GM18861 (cell line): ENCODE measurements at regions not wholly inside any gene's neighbourhood (a gene's known extent, or its start where the extent isn't known, plus 50 kb on each side); places are given as distances from the start of the nearest gene placed in this dataset.

Experiments
- ATAC-seq: cut with Tn5 transposase; IDR thresholded peaks from one replicate; pipeline ENCODE4 v1.9.1; 2021; ENCODE audit not compliant: unreplicated experiment

DNA sequence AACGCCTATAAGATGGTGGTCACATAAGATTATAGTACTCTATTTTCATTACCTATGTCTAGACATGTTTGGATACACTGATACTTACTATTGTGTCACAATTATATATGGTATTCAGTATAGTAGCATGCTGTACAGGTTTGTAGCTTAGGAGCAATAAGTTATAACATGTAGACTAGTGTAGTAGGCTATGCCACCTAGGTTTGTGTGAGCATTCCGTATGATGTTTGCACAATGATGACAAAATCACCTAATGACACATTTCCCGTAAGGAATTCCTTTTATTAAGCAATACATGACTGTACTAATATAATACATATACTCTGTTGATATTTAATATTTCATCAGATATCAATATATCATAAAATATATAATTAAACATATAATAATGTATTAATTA is 540.7 kb downstream of the BMP2 start:
- ATAC-seq = no peak

- no peak for ATAC-seq
Measured at GRCh38 chr20:7313047-7313446, 545.6 kb downstream of the BMP2 start.

DNA sequence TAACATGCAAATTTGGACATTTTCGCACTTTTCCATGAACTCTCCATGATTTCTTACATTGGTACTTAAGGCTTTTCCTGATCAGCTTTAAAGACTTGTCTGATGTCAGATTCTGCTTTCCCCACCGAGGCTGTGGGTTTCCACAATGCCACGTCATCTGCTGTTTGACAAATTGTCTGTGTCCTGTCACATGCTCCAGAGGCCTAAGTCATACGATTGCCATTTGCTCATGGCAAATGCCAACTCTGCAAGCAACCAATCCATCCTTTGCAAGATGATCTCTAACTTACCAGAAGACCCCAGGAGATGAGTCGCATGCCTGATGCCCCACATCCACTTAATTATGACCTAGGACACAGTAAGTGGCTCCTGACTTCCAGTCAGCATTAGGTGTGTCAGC is 556.5 kb downstream of the BMP2 start:
- no peak for ATAC-seq

- no peak for ATAC-seq
Measured at GRCh38 chr20:7327810-7328209, 560.3 kb downstream of the BMP2 start.

- no peak for ATAC-seq
Measured at GRCh38 chr20:7330850-7331249, 563.4 kb downstream of the BMP2 start.

- ATAC-seq = no peak
Measured at GRCh38 chr20:7332169-7332568, 564.7 kb downstream of the BMP2 start.

DNA sequence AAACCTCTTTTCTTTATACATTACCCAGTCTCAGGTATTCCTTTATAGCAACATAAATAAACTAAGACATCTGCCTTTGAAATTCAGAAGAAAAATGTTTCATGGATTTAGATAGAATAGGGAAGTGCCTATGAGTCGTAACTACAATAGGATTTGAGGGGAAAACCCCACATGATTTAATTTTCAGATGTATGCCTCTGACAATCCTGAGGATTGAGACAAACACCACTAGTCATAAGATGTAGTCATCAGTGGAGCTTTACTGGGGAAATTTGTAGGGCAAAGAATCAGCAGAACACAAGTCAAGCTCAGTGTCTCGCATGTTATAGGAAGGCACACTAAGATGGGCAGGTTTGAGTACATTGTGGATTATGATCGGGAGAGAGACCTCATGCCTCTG is 566.4 kb downstream of the BMP2 start:
- ATAC-seq = no peak

GRCh38 chr20:7346026-7346425 is 578.5 kb downstream of the BMP2 start:
- no peak for ATAC-seq

DNA sequence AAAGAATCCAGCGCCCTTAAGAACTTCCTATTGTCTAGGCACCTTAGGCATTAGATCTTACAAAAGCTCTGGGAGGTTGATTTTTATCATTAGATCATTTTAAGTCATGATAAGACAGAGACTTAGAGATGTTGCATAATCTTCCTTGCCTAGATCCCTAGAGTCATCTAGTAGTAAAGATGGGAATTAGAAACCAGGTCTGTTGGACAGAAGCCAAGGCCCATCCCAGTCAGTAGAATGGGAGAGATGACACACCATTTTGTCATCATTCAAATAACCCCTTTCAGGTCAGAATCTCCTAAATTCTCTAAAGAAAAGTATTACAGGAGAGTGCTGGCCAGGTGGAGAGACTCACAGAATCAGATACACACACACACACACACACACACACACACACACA is 579.1 kb downstream of the BMP2 start:
- no peak for ATAC-seq

- no peak for ATAC-seq
Measured at GRCh38 chr20:7347409-7347808, 579.9 kb downstream of the BMP2 start.

GRCh38 chr20:7348253-7348652 is 580.8 kb downstream of the BMP2 start:
- no peak for ATAC-seq

- ATAC-seq = no peak
Measured at GRCh38 chr20:7352165-7352564, 584.7 kb downstream of the BMP2 start.

DNA sequence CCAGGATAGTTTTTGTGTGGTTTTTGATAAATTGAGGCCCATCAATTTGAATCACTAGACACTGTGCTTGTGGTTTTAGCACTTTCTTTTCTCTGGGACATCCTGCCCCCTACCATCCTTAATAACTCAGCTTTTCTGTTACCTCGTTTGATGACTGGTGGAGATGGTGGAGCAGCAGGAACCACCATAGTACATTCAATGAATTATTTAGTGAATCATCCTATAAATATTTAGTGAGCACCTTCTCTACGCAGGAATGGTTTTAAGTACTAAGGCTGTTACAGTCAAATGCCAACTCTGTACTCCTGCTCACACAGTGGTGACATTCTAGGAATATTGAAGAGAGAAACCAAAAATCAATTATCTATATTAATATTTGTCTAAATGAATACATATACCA is 585.2 kb downstream of the HAO1 start:
- no peak for ATAC-seq

DNA sequence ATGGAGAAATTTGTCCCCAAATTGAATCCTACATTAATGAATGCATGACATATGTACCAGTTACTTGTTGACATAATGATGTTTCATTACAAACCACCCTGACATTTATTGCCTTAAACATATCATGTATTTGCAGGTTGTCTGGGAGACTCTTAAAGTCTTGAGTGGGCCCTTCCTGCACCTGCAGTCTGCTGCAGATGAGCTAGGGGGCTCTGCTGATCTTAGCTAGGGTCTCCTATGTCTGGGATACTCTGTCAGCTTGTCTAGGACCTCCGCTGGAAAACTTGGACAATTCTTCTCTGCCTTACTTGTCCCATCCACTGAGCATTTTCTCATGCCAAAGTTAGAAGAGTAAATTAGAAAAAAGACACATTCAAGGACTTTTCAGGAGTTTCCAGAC is 581.6 kb downstream of the HAO1 start:
- ATAC-seq = no peak

- ATAC-seq = no peak
Measured at GRCh38 chr20:7359739-7360138, 580.5 kb downstream of the HAO1 start.

DNA sequence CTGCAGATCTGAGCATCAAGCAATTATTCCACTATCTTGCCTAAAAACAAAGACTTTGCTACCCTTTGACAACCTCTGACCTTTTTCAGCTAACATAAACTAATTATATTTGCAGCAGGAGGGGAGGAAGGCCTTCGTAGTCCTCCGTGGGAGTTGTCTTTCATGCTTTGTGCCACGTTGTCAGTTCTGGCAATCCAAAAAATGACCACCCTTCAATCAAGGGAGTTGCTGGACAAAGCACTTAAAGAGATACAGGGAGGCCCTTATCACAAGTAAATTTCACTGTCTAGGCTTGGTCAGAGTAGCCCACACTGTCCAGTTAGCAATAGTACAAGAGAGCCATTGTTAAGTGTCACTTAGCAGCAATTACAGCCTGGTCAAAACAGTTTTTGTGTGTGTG is 578.9 kb downstream of the HAO1 start:
- no peak for ATAC-seq

DNA sequence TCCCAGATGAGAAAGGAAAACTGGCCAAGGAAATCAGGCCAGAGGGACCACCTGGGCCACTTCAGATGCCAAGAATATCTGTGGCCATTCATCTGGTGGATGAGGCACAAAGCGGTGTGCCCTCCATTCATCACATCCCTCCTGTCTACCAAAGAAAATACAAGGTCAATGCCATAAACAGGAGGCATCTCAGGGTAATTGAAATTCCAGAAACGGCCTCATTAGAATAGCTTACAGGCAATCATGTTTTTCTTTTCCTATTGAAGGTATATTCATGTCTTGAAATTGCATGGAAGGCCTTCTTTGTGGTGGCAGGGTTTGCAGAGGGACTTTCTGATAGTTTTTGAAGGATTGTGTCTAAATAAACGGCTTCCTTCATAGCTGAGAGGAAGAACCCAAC is 578.3 kb downstream of the HAO1 start:
- no peak for ATAC-seq

DNA sequence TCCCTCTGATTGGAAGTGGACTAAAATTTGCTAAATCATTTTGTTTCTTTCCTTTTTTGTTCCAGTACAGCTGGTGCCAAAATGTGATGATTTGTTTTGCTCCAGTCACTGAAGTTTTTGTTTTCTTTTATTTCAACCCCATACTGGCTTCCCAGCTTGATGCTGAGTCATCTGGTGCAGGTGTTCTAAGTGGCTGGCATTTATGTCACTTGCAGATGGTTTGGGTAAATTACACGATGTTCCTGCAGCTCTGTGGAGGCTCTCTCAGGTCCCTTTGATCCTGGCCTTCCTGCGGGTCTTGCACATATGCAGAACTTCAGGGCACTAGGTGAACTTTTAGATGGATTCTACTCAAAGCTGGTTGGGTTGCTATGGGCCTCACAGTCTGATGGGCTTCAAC is 577.7 kb downstream of the HAO1 start:
- ATAC-seq = no peak

DNA sequence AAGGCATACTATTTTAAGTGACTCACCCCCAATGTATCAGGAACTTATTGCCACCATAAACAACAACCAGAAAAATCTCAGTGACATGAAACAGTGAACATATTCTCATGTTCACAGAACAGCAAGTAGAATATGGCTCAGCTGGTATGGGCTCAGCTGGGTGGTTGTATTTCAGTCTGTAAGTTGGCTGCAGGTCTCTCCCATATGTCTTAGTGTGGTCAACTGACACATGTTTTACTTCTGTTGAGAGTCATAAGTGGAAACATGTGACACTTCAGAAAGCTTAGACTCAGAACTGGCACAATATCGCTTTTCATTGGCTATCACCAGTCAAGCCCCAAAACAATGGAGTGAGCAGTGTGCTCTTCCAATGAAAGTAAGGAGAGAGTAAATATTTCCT is 574.1 kb downstream of the HAO1 start:
- ATAC-seq = no peak

DNA sequence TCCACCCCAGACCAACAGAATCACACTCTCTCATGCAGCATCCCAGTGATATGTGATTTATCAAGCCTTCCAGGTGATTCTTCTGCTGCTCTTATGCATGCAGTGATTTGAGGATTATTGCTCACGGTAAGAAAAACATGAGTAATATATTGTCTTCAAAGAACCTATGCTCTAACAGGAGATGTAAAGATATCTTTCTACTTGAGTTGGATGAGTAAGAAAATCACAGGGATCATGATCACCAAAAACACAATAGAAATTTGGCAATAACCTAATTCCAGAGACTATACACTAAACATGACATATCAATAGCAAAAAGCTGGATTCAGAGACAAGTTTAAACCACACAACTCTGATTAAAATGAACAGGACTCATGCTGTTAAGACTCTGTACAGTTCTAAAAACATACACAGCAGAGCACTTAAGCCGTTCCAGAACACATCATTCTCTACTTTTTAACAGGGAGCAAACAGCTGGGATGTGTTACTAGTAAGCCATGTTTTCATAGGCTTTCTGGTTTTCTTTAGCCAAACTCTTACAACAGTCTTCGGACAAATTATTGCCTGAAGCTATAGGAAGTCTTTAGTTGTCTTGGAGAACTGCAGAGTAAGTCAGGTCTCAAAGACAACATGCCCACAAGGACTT is 568.6 kb downstream of the HAO1 start:
- no peak for ATAC-seq

DNA sequence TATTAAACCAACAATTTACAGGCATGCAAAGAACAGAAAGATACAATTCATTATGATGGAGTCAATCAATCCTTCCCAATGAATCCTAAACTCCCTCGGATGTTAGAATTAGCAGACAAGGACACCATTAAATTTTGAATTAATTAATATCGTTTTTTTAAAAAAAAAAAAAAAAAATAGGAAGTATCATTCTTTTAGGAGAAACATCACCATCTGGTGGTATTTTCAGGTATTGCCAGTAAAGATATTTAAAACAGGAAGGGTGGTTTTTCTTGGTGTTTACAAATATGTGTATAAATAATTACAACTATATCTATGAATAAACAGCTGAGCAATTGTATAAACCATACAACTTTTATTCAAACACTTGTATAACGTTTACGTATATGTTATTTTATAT is 564.4 kb downstream of the HAO1 start:
- ATAC-seq = no peak

- ATAC-seq = no peak
Measured at GRCh38 chr20:7378864-7379605, 561.2 kb downstream of the HAO1 start.

- ATAC-seq = no peak
Measured at GRCh38 chr20:7379621-7380220, 560.5 kb downstream of the HAO1 start.
